NB4 (cell line): ENCODE measurements at regions not wholly inside any gene's neighbourhood (a gene's known extent, or its start where the extent isn't known, plus 50 kb on each side); places are given as distances from the start of the nearest gene placed in this dataset.

Source experiments
- POLR2A ChIP-seq: IDR thresholded peaks from 2 replicates; pipeline ENCODE4 v1.6.1; 2011; ENCODE audit warnings: mild to moderate bottlenecking; ENCODE audit not compliant: insufficient read length; ENCODE audit errors: extremely low read depth
- TF ChIP-seq, protein P1 (sequence below): IDR thresholded peaks from one replicate; pipeline ENCODE4 v1.5.1; 2012; ENCODE audit warnings: low read depth, low read length

DNA sequence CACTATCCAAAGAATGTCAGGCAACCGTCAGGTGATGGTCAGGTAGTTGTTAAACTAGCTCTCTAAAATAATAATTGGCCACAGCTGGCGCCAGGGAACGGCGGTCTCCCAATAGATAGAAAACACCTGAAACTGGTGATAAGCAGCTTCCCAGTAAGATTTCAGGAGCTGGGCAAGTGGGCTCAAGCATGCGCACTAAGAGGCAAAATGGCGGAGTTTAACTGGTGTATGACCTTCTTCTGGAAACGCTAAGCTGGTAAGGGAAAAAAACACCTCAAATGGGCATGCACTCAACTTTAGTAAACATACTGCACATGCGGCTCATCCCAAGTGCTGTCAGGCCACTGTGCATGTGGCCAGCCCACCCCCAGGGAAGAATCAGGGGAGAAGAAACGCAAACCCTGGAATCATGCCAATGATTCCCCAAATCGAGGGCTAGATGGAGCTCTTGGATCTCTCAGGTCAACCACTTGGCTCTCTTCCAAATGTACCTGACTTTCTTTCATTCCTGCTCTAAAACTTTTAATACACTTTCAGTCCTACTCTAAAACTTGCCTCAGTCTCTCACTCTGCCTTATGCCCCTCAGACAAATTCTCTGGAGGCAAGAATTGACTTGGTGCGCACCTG is 195.0 kb downstream of the ZNF621 start:
- TF ChIP-seq, protein P1, sequence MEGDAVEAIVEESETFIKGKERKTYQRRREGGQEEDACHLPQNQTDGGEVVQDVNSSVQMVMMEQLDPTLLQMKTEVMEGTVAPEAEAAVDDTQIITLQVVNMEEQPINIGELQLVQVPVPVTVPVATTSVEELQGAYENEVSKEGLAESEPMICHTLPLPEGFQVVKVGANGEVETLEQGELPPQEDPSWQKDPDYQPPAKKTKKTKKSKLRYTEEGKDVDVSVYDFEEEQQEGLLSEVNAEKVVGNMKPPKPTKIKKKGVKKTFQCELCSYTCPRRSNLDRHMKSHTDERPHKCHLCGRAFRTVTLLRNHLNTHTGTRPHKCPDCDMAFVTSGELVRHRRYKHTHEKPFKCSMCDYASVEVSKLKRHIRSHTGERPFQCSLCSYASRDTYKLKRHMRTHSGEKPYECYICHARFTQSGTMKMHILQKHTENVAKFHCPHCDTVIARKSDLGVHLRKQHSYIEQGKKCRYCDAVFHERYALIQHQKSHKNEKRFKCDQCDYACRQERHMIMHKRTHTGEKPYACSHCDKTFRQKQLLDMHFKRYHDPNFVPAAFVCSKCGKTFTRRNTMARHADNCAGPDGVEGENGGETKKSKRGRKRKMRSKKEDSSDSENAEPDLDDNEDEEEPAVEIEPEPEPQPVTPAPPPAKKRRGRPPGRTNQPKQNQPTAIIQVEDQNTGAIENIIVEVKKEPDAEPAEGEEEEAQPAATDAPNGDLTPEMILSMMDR = no peak
- no peak for TF ChIP-seq POLR2A
